ENCODE measurements at regions not wholly inside any gene's neighbourhood (a gene's known extent, or its start where the extent isn't known, plus 50 kb on each side); places are given as distances from the start of the nearest gene placed in this dataset.

GRCh38 chr5:96294884-96295202 is 138.2 kb downstream of the PCSK1 start:
- no peak overlapping the region for H2AFZ ChIP-seq (ENCODE audit: low read depth, low read length, poor library complexity, severe bottlenecking)

More at GRCh38 chr5:96294884-96295202, 138.2 kb downstream of the PCSK1 start:
- Histone ChIP-seq H3K79me2 (ENCODE audit: insufficient read depth, low read length) (no peaks in the 10 kb centered on the region), H3K4me2 (ENCODE audit: low read length) (no peak overlapping the region), H3K9me2 (ENCODE audit: insufficient read depth) (no peaks in the 10 kb centered on the region), H4K20me1 (ENCODE audit: insufficient read depth) (no peaks in the 10 kb centered on the region), H3K27me3 (ENCODE audit: insufficient read depth, low read length) (no peaks in the 10 kb centered on the region), H3K9me3 (ENCODE audit: control insufficient read depth in 1 of 2, insufficient read depth in 1 of 2, low read depth in 1 of 2, low read length in 2 of 2) (no peaks in the 10 kb centered on the region), H3K9ac (ENCODE audit: low read length) (no peak overlapping the region), H3K4me1 (ENCODE audit: control insufficient read depth in 1 of 2, insufficient read depth in 2 of 2, low read length in 2 of 2) (no peaks in the 10 kb centered on the region), H3K36me3 (ENCODE audit: control insufficient read depth in 1 of 2, insufficient read depth in 2 of 2, low read length in 2 of 2) (no peaks in the 10 kb centered on the region), H3K27ac (ENCODE audit: low read depth, low read length) (no peak overlapping the region), H3K4me3 (replicated peaks in 1 of 2; ENCODE audit: low read depth in 1 of 2, low read length in 2 of 2) (no peak overlapping the region)
- TF ChIP-seq CBX3 (IDR thresholded peaks at IDR 0.05; ENCODE audit: low read depth) (no peak), ZBTB33 (IDR thresholded peaks at IDR 0.05; ENCODE audit: extremely low read depth, insufficient replicate concordance, low read length) (no peak), JUND (IDR thresholded peaks at IDR 0.05) (no peak), MAX (IDR thresholded peaks at IDR 0.05) (no peak), YY1 (IDR thresholded peaks at IDR 0.05; ENCODE audit: extremely low read depth, insufficient replicate concordance, low read depth, low read length) (no peak), SRF (IDR thresholded peaks at IDR 0.05; ENCODE audit: low read depth) (no peak), EZH2 (IDR thresholded peaks at IDR 0.05) (no peak), SP1 (IDR thresholded peaks at IDR 0.05; ENCODE audit: low read depth) (no peak), POLR2A (IDR thresholded peaks at IDR 0.05; ENCODE audit: borderline replicate concordance, extremely low read depth, insufficient read depth, insufficient read length) (no peak), CTCF (IDR thresholded peaks at IDR 0.05 in 2 of 3, conservative IDR thresholded peaks at IDR 0.05 in 1 of 3; ENCODE audit: borderline replicate concordance in 1 of 3, insufficient read depth in 1 of 3, low read depth in 2 of 3, low read length in 2 of 3) (no peak), FOSL1 (IDR thresholded peaks at IDR 0.05; ENCODE audit: low read depth) (no peak), ATF3 (IDR thresholded peaks at IDR 0.05) (no peak), POLR2AphosphoS5 (IDR thresholded peaks at IDR 0.05; ENCODE audit: low read depth, low read length) (no peak), SIN3A (IDR thresholded peaks at IDR 0.05; ENCODE audit: low read depth) (no peak), CEBPB (IDR thresholded peaks at IDR 0.05; ENCODE audit: low read depth) (no peak)
- BruUV-seq (replicated peaks) = no TSS peak
- intact Hi-C loops (cut with micrococcal nuclease) = no loop called here
- DNase-seq (ENCODE audit: low read depth, low spot score) (no peak), ATAC-seq (no peak)
- ChIA-PET POLR2A (no interaction called here), CTCF (no interaction called here), RAD21 (ENCODE audit: low non-redundant PET in 1 of 2, low total read pairs in 2 of 2, uncharacterized antibody in 2 of 2, unreplicated experiment in 2 of 2) (no interaction called here)

Data from HCT116 (cell line).